ENCODE measurements at regions not wholly inside any gene's neighbourhood (a gene's known extent, or its start where the extent isn't known, plus 50 kb on each side); places are given as distances from the start of the nearest gene placed in this dataset.

- TF ChIP-seq CTCF (conservative IDR thresholded peaks at IDR 0.05; ENCODE audit: low read depth, low read length) (no peak), EZH2 (IDR thresholded peaks at IDR 0.05; ENCODE audit: borderline replicate concordance, low read depth, low read length, poor library complexity, severe bottlenecking) (no peak)
Observed at GRCh38 chr3:96190024-96190616, 624.3 kb upstream of the EPHA6 start.
